Right lobe of liver (tissue), 6 donors: ENCODE measurements at regions not wholly inside any gene's neighbourhood (a gene's known extent, or its start where the extent isn't known, plus 50 kb on each side); places are given as distances from the start of the nearest gene placed in this dataset.

Source experiments
- ATAC-seq, 4 donors: fragments of 200-7000 bp; cut with Tn5 transposase; one replicate each; pipeline ENCODE4 v1.9.1; 2020; ENCODE audit warnings: mild to moderate bottlenecking in 4 of 4, moderate library complexity in 4 of 4
- DNase-seq, 3 donors: peaks; one replicate each; pipeline ENCODE4 v3.0.0-alpha.2; 2020
- H3K27ac ChIP-seq, 3 donors: fragments of 200-600 bp; one replicate each; pipeline ENCODE4 v1.8.0; 2022
- H3K27me3 ChIP-seq, 2 donors: fragments of 200-600 bp; one replicate each; pipeline ENCODE4 v1.8.0; 2022
- H3K36me3 ChIP-seq, 4 donors: fragments of 200-600 bp; sonication (generic) in 1 of 4; one replicate each; pipeline versions ENCODE4 v1.5.1 to v1.8.0; 2017 to 2022; ENCODE audit warnings: control low read depth in 1 of 4
- H3K4me1 ChIP-seq, 4 donors: fragments of 200-600 bp; sonication (generic) in 1 of 4; one replicate each; pipeline versions ENCODE4 v1.5.1 to v1.8.0; 2017 to 2022; ENCODE audit warnings: control low read depth in 1 of 4
- H3K4me3 ChIP-seq, 3 donors: fragments of 200-600 bp; one replicate each; pipeline ENCODE4 v1.8.0; 2022
- H3K9me3 ChIP-seq, 4 donors: fragments of 200-600 bp; sonication (generic) in 1 of 4; one replicate each; pipeline versions ENCODE4 v1.5.1 to v1.8.0; 2017 to 2022; ENCODE audit warnings: control low read depth in 1 of 4
- POLR2A ChIP-seq: fragments of 450-650 bp; IDR thresholded peaks from one replicate; pipeline ENCODE4 v1.6.1; 2017; ENCODE audit warnings: antibody characterized with exemption, mild to moderate bottlenecking
- WGBS: methylation state at CpG from one replicate; pipeline ENCODE4 v1.1.6; 2018; ENCODE audit warnings: low coverage, low lambda C conversion rate; ENCODE audit not compliant: insufficient coverage; ENCODE audit errors: missing lambda C conversion rate; 5-methylcytosine and 5-hydroxymethylcytosine counted together
- intact Hi-C, 2 donors: fragments of 100-400 bp; cut with DNase I; formaldehyde crosslinking; loops; one replicate each; pipeline versions ENCODE4 v1.11.2 to v1.14.1; 2022
- TF ChIP-seq, protein P1 (sequence below), 4 donors: fragments of 200-600 bp in 3 of 4; fragments of 450-650 bp in 1 of 4; IDR thresholded peaks; one replicate each; pipeline versions ENCODE4 v1.5.1 to v1.8.0; 2016 to 2022; ENCODE audit warnings: antibody characterized with exemption in 4 of 4, mild to moderate bottlenecking in 2 of 4
- donor health status: DM: no; HTN: yes; CAD: no.
- donor health status: DM: no; HTN: no; CAD: no.
- donor health status: DM: no; HTN: no; CAD: no.
- donor health status: DM: no; HTN: yes; CAD: no.
- donor health status: DM: no; HTN: yes; CAD: no.

DNA sequence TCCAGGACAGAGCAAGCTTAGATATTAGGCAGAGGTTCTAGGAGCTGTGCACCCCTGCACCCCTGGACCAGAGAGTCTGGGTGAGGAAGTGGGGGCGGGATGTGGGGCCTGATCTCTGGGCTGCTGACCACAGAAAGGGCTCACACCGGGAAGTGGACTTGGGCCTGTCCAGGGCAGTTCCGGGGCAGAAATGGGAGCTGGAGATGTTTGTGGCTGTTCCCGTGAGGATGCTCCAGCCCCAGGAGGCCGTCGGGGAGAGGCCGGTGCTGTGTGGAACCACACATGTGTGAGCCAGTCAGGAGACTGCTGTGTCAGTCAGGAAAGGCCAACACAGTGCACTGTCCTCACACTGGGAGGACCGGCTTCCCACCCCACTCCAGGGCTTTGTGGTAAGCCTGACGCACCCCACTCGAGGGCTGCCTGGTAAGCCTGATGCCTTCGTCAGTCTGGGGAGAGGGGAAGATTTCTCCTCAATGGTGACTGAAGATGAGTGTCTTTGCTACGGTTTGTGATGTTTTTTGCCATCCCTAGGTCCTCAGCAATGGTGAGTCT is 741.0 kb downstream of the BRD1 start:
- no peak for TF ChIP-seq POLR2A
- TF ChIP-seq, protein P1, sequence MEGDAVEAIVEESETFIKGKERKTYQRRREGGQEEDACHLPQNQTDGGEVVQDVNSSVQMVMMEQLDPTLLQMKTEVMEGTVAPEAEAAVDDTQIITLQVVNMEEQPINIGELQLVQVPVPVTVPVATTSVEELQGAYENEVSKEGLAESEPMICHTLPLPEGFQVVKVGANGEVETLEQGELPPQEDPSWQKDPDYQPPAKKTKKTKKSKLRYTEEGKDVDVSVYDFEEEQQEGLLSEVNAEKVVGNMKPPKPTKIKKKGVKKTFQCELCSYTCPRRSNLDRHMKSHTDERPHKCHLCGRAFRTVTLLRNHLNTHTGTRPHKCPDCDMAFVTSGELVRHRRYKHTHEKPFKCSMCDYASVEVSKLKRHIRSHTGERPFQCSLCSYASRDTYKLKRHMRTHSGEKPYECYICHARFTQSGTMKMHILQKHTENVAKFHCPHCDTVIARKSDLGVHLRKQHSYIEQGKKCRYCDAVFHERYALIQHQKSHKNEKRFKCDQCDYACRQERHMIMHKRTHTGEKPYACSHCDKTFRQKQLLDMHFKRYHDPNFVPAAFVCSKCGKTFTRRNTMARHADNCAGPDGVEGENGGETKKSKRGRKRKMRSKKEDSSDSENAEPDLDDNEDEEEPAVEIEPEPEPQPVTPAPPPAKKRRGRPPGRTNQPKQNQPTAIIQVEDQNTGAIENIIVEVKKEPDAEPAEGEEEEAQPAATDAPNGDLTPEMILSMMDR (IDR thresholded peaks at IDR 0.05) = no peak
- no peaks in the 10 kb centered on the region for H3K4me1 ChIP-seq
- H3K4me3 ChIP-seq = no peak overlapping the region
- no peaks in the 10 kb centered on the region for H3K36me3 ChIP-seq
- no peaks in the 10 kb centered on the region for H3K9me3 ChIP-seq
- no peaks in the 10 kb centered on the region for H3K27me3 ChIP-seq
- no peak for DNase-seq
- no peak overlapping the region for H3K27ac ChIP-seq
- ATAC-seq = no peak
- WGBS = no CpG with 5 or more reads among the region's 12 CpGs
- intact Hi-C loops = no loop called here

DNA sequence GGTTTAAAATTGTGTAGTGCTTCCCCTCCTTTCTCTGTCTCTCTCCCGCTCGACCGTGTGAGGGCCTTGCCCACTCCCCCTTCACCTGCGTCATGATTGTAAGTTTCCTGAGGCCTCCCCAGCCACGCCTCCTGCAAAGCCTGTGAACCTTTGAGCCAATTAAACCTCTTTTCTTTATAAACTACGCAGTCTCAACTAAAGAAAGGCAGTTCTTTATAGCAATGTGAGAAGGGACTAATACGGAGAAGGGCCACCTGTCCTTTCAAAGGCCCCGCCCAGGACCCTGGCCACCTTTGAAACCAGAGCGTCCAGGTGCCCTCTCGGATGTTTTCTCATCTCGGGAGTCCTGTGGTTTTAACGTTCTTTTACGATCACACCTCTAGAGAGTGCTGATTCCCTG is 741.5 kb downstream of the BRD1 start:
- H3K27ac ChIP-seq = no peak overlapping the region
- TF ChIP-seq, protein P1 (IDR thresholded peaks at IDR 0.05) = no peak
- TF ChIP-seq POLR2A = no peak
- WGBS = 41% methylated on average over 12 of the region's 13 CpGs
- DNase-seq = no peak
- H3K4me1 ChIP-seq = no peaks in the 10 kb centered on the region
- intact Hi-C loops = no loop called here
- no peaks in the 10 kb centered on the region for H3K9me3 ChIP-seq
- no peaks in the 10 kb centered on the region for H3K36me3 ChIP-seq
- H3K4me3 ChIP-seq = no peak overlapping the region
- no peaks in the 10 kb centered on the region for H3K27me3 ChIP-seq
- ATAC-seq = no peak

DNA sequence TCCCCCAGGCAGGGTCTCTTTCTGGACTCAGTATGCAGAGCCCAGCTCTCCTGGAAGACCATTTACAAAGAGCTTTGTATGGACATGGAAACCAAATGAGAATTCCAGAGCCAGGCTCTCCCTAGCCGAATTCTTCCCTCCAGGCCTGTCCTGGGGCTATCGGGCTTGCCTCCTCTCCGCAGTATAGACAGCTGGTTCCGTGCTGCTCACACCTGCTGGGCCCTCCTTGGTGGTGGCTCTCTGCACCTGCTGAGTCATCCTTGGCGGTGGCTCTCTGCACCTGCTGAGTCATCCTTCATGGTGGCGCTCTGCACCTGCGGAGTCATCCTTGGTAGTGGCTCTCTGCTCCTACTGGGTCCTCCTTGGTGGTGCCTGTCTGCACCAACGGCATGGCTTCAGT is 743.5 kb downstream of the BRD1 start:
- intact Hi-C loops = no loop called here
- Histone ChIP-seq H3K4me1 (no peaks in the 10 kb centered on the region), H3K27me3 (no peaks in the 10 kb centered on the region), H3K4me3 (no peak overlapping the region), H3K9me3 (no peaks in the 10 kb centered on the region), H3K36me3 (no peaks in the 10 kb centered on the region), H3K27ac (no peak overlapping the region)
- 33% methylated on average over 1 of the region's 8 CpGs for WGBS
- TF ChIP-seq, protein P1 (IDR thresholded peaks at IDR 0.05) = no peak
- no peak for TF ChIP-seq POLR2A
- no peak for ATAC-seq
- no peak for DNase-seq

DNA sequence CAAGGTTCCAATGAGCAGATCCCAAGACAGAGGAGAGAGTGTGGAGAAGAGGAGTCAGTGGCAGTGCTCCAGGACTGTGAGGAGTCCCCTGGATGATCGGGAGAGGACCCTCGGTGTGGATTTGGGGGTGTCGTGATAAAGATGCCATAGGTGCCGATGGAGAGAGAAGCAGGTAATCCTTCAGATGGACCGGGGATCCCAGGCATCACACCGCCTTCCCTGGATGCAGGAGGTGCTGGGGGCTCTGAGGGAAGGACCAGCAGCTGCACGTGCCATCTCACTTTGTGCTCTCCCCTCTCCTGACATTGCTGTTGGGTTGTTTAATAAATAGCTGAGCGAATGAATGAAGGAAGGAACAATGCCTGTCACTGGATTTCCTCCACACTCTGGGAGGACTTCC is 744.1 kb downstream of the BRD1 start:
- Histone ChIP-seq H3K9me3 (no peaks in the 10 kb centered on the region), H3K4me3 (no peak overlapping the region), H3K36me3 (no peaks in the 10 kb centered on the region), H3K4me1 (no peaks in the 10 kb centered on the region), H3K27me3 (no peaks in the 10 kb centered on the region), H3K27ac (no peak overlapping the region)
- intact Hi-C loops = no loop called here
- TF ChIP-seq, protein P1 (IDR thresholded peaks at IDR 0.05) = no peak
- no peak for TF ChIP-seq POLR2A
- 64% methylated on average over 4 of the region's 8 CpGs for WGBS
- ATAC-seq (no peak), DNase-seq (no peak)

DNA sequence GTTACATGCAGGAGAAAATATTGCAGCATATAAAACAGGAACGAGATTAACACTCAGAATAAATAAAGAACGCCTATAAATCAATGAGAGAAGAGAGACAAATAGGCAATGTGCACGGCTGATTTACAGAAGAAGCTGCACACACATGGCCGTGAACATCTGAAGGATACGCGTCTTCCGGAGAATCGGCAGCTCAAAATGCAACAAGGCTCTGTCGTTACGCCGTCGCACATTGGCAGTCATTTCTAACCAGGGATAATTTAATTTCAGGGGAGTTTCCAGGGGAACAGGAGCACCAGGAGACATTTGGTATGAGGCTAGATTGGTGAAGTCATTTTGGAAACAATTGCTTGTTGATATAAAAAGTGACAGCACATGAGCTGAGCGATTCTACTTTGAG is 745.2 kb downstream of the BRD1 start:
- Histone ChIP-seq H3K4me3 (no peak overlapping the region), H3K9me3 (no peaks in the 10 kb centered on the region), H3K36me3 (no peaks in the 10 kb centered on the region), H3K4me1 (no peaks in the 10 kb centered on the region), H3K27me3 (no peaks in the 10 kb centered on the region), H3K27ac (no peak overlapping the region)
- ATAC-seq (no peak), DNase-seq (no peak)
- 76% methylated on average over 13 of the region's 13 CpGs for WGBS
- intact Hi-C loops = no loop called here
- TF ChIP-seq, protein P1 (IDR thresholded peaks at IDR 0.05) = no peak
- TF ChIP-seq POLR2A = no peak
